Tibial nerve (tissue), 4 donors: ENCODE measurements at regions not wholly inside any gene's neighbourhood (a gene's known extent, or its start where the extent isn't known, plus 50 kb on each side); places are given as distances from the start of the nearest gene placed in this dataset.

Experiments used
- DNase-seq, 2 donors: peaks; one replicate each; pipeline ENCODE4 v3.0.0-alpha.2; 2019; ENCODE audit warnings: low spot score in 2 of 2
- H3K27ac ChIP-seq, 4 donors: fragments of 200-600 bp; sonication (generic) in 3 of 4; one replicate each; pipeline ENCODE4 v1.5.1; 2017 to 2019; ENCODE audit warnings: mild to moderate bottlenecking in 1 of 4
- H3K27me3 ChIP-seq, 2 donors: fragments of 200-600 bp; sonication (generic) in 1 of 2; one replicate each; pipeline versions ENCODE4 v1.5.1 to v1.6.0; 2017 to 2019
- H3K36me3 ChIP-seq, 3 donors: fragments of 200-600 bp; sonication (generic); one replicate each; pipeline ENCODE4 v1.5.1; 2018 to 2019
- H3K4me1 ChIP-seq, 4 donors: fragments of 200-600 bp; sonication (generic) in 3 of 4; one replicate each; pipeline ENCODE4 v1.5.1; 2017 to 2019
- H3K4me3 ChIP-seq, 4 donors: fragments of 200-600 bp; sonication (generic) in 3 of 4; one replicate each; pipeline ENCODE4 v1.5.1; 2017 to 2019; ENCODE audit warnings: mild to moderate bottlenecking in 1 of 4, moderate library complexity in 1 of 4
- H3K9me3 ChIP-seq, 4 donors: fragments of 200-600 bp; sonication (generic) in 3 of 4; one replicate each; pipeline ENCODE4 v1.5.1; 2017 to 2019
- CTCF ChIP-seq, 5 experiments: fragments of 200-600 bp in 3 of 5; fragments of 450-650 bp in 2 of 5; sonication (generic) in 3 of 5; IDR thresholded peaks; one replicate each; pipeline ENCODE4 v1.5.1; 2016 to 2019; ENCODE audit warnings: antibody characterized with exemption in 5 of 5, mild to moderate bottlenecking in 3 of 5, moderate library complexity in 2 of 5
- EP300 ChIP-seq, 2 donors: sonication (generic); formaldehyde crosslinking; IDR thresholded peaks; one replicate each; pipeline ENCODE4 v1.6.1; 2017; ENCODE audit warnings: antibody characterized with exemption in 2 of 2, mild to moderate bottlenecking in 1 of 2
- POLR2A ChIP-seq, 2 donors: fragments of 450-650 bp; IDR thresholded peaks; one replicate each; pipeline ENCODE4 v1.6.1; 2017; ENCODE audit warnings: antibody characterized with exemption in 2 of 2, mild to moderate bottlenecking in 2 of 2, moderate library complexity in 2 of 2
- WGBS, 2 donors: methylation state at CpG; one replicate each; pipeline ENCODE4 v1.1.5; 2018; 5-methylcytosine and 5-hydroxymethylcytosine counted together

- Histone ChIP-seq H3K9me3 (no peaks in the 10 kb centered on the region), H3K4me1 (no peaks in the 10 kb centered on the region), H3K27me3 (no peaks in the 10 kb centered on the region), H3K27ac (no peak overlapping the region), H3K4me3 (no peak overlapping the region), H3K36me3 (no peaks in the 10 kb centered on the region)
- 56 to 62% methylated on average over 3 of the region's 3 CpGs for WGBS, 2 donors
- no peak for DNase-seq
- no peak for TF ChIP-seq CTCF (IDR thresholded peaks at IDR 0.05)
- TF ChIP-seq EP300 (IDR thresholded peaks at IDR 0.05), result no peak
- no peak for TF ChIP-seq POLR2A (IDR thresholded peaks at IDR 0.05)
Measured at GRCh38 chr3:76132154-76132470, 346.8 kb upstream of the ZNF717 start.

GRCh38 chr3:76134166-76134565, 348.8 kb upstream of the ZNF717 start:
- Histone ChIP-seq H3K27me3 (no peaks in the 10 kb centered on the region), H3K4me1 (no peaks in the 10 kb centered on the region), H3K4me3 (no peak overlapping the region), H3K27ac (no peak overlapping the region), H3K9me3 (no peaks in the 10 kb centered on the region), H3K36me3 (no peaks in the 10 kb centered on the region)
- TF ChIP-seq CTCF (IDR thresholded peaks at IDR 0.05), result no peak
- no peak for TF ChIP-seq EP300 (IDR thresholded peaks at IDR 0.05)
- no peak for TF ChIP-seq POLR2A (IDR thresholded peaks at IDR 0.05)
- no peak for DNase-seq
- WGBS, 2 donors, result 80 to 90% methylated on average over 6 of the region's 6 CpGs

- no peak overlapping the region for H3K27ac ChIP-seq
- H3K27me3 ChIP-seq, result no peaks in the 10 kb centered on the region
- H3K4me3 ChIP-seq, result no peak overlapping the region
- H3K4me1 ChIP-seq, result no peaks in the 10 kb centered on the region
- no peaks in the 10 kb centered on the region for H3K36me3 ChIP-seq
- no peak for DNase-seq
- 56 to 61% methylated on average over 2 of the region's 2 CpGs for WGBS, 2 donors
- TF ChIP-seq POLR2A (IDR thresholded peaks at IDR 0.05) (no peak), CTCF (IDR thresholded peaks at IDR 0.05) (no peak), EP300 (IDR thresholded peaks at IDR 0.05) (no peak)
- no peaks in the 10 kb centered on the region for H3K9me3 ChIP-seq
Measured at GRCh38 chr3:76138921-76139320, 353.6 kb upstream of the ZNF717 start.

- no peak for TF ChIP-seq CTCF (IDR thresholded peaks at IDR 0.05)
- no peak for TF ChIP-seq EP300 (IDR thresholded peaks at IDR 0.05)
- no peak for TF ChIP-seq POLR2A (IDR thresholded peaks at IDR 0.05)
- Histone ChIP-seq H3K27me3 (no peaks in the 10 kb centered on the region), H3K4me3 (no peak overlapping the region)
Measured at GRCh38 chr3:76147846-76148245, 362.5 kb upstream of the ZNF717 start.

GRCh38 chr3:76152028-76152427, 366.7 kb upstream of the ZNF717 start:
- no peak for DNase-seq
- WGBS, 2 donors, result 67 to 83% methylated on average over 1 of the region's 1 CpG
- Histone ChIP-seq H3K27me3 (no peaks in the 10 kb centered on the region), H3K36me3 (no peaks in the 10 kb centered on the region), H3K4me1 (no peaks in the 10 kb centered on the region), H3K4me3 (no peak overlapping the region), H3K9me3 (peaks cover 0 to 7% (median 0%) of the 10 kb centered on the region in 4 donors), H3K27ac (no peak overlapping the region)
- no peak for TF ChIP-seq EP300 (IDR thresholded peaks at IDR 0.05)
- no peak for TF ChIP-seq CTCF (IDR thresholded peaks at IDR 0.05)
- no peak for TF ChIP-seq POLR2A (IDR thresholded peaks at IDR 0.05)

More at GRCh38 chr3:76147846-76148245, 362.5 kb upstream of the ZNF717 start:
- DNase-seq, result no peak
- Histone ChIP-seq H3K4me1 (no peaks in the 10 kb centered on the region), H3K27ac (no peak overlapping the region), H3K36me3 (no peaks in the 10 kb centered on the region), H3K9me3 (peaks cover 0 to 14% (median 0%) of the 10 kb centered on the region in 4 donors)
- 65 to 83% methylated on average over 2 of the region's 2 CpGs for WGBS, 2 donors
